Thymus (tissue), 11 donors: ENCODE measurements at regions not wholly inside any gene's neighbourhood (a gene's known extent, or its start where the extent isn't known, plus 50 kb on each side); places are given as distances from the start of the nearest gene placed in this dataset.

Experiments used
- DNase-seq, 9 donors: peaks; one replicate each; pipeline ENCODE4 v3.0.0-alpha.2; 2013; ENCODE audit warnings: low spot score in 9 of 9, low read depth in 6 of 9, missing footprints in 1 of 9
- H3K27ac ChIP-seq, 2 donors: one replicate each; pipeline ENCODE4 v1.5.1; 2013; ENCODE audit warnings: control low read depth in 1 of 2, low read depth in 1 of 2, low read length in 1 of 2, mild to moderate bottlenecking in 1 of 2, moderate library complexity in 1 of 2
- H3K27me3 ChIP-seq, 2 donors: one replicate each; pipeline ENCODE4 v1.5.1; 2013; ENCODE audit warnings: low read length in 1 of 2; ENCODE audit not compliant: control insufficient read depth in 2 of 2, insufficient read depth in 1 of 2
- H3K36me3 ChIP-seq, 2 donors: one replicate each; pipeline ENCODE4 v1.5.1; 2013; ENCODE audit warnings: low read length in 1 of 2, mild to moderate bottlenecking in 1 of 2, moderate library complexity in 1 of 2; ENCODE audit not compliant: control insufficient read depth in 2 of 2, insufficient read depth in 2 of 2
- H3K4me1 ChIP-seq, 2 donors: one replicate each; pipeline ENCODE4 v1.5.1; 2013; ENCODE audit warnings: low read length in 2 of 2; ENCODE audit not compliant: control insufficient read depth in 2 of 2, insufficient read depth in 2 of 2
- H3K4me3 ChIP-seq, 2 donors: one replicate each; pipeline ENCODE4 v1.5.1; 2013; ENCODE audit warnings: low read length in 2 of 2, control low read depth in 1 of 2, mild to moderate bottlenecking in 1 of 2
- H3K9me3 ChIP-seq, 2 donors: one replicate each; pipeline ENCODE4 v1.5.1; 2013; ENCODE audit warnings: low read length in 1 of 2, mild to moderate bottlenecking in 1 of 2; ENCODE audit not compliant: control insufficient read depth in 2 of 2, insufficient read depth in 1 of 2
- WGBS: extraction: QIAGEN DNeasy Blood & Tissue Kit; methylation state at CpG from one replicate; pipeline ENCODE4 v1.1.7; 2013; 5-methylcytosine and 5-hydroxymethylcytosine counted together
- donor health status: healthy.

DNA sequence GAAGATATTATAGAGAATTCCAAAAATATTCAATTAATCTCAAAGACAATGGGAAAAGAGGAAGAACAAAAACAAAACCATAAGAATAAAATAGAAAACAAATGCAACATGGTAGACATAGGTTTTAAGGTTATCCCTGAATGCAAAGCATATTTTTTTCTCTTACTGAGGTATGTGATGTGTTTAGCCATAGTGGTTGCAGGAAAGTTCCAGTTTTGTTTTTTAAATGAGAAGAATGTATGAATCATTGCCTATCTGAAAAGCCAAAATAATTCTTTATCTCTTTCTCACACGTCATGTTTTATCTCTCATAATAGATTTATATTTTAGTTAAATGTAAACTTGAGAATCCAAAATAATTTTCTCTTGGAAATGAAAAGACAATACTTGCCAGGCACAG lies 2591.7 kb upstream of the PCDH20 start:
- H3K4me3 ChIP-seq, result no peak overlapping the region
- no peaks in the 10 kb centered on the region for H3K36me3 ChIP-seq
- H3K9me3 ChIP-seq, result no peaks in the 10 kb centered on the region
- no peak overlapping the region for H3K27ac ChIP-seq
- 93% methylated on average over 1 of the region's 1 CpG for WGBS
- no peaks in the 10 kb centered on the region for H3K27me3 ChIP-seq
- H3K4me1 ChIP-seq, result no peaks in the 10 kb centered on the region
- DNase-seq, result no peak

DNA sequence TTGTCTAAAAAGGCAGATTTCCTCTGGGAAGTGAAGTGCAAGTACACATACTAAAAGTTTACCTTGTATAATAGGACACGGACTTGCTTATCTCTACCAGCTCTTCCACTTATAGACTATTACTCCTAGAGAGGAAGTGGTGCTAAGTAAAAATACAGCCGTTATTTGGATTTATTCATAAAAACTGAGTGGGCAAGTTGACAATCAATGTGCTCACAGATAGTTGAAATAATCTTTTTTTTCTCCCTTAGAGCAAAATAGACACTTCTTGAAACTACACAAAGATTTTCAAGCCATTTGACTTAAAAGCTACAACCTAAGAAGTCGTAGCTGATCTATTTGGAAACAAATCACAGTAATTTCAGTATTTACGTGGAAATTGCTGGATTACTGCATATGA lies 2584.7 kb upstream of the PCDH20 start:
- no peak for DNase-seq

DNA sequence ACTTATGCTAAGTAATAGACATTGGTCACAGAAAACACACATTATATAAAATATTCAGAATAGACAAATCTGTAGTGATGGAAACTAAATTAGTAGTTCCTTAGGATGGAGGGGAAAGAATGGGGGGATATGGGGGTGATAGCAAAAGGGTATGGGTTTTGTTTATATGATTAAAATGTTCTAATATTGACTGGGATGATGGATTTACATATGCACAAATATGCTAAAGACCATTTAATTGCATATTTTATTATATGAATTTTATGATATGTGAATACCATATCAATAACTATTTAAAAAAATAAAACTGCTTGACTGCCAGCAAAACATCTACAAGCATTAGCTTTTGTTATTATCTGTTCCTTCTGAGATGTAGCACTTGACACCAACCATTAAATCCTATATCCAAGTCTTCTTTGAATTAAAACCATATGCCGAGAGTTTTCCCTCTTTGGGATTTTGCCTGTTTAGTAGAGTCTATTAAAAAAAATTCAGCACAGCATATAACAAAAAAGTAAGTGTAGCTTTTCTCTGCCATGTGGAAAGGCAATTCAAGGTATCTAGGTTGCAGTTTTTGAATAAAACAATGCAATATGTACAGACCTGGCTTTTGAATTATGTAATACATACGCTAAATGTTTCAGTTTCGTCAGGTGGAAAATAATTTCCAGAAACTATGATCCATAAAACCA lies 2584.1 kb upstream of the PCDH20 start:
- 94% methylated on average over 3 of the region's 3 CpGs for WGBS
- no peaks in the 10 kb centered on the region for H3K9me3 ChIP-seq
- DNase-seq, result no peak
- no peak overlapping the region for H3K27ac ChIP-seq
- H3K36me3 ChIP-seq, result no peaks in the 10 kb centered on the region
- no peaks in the 10 kb centered on the region for H3K27me3 ChIP-seq
- H3K4me3 ChIP-seq, result no peak overlapping the region
- no peaks in the 10 kb centered on the region for H3K4me1 ChIP-seq

More for the DNA sequence above, 2584.7 kb upstream of the PCDH20 start:
- Histone ChIP-seq H3K9me3 (no peaks in the 10 kb centered on the region), H3K27ac (no peak overlapping the region), H3K4me3 (no peak overlapping the region), H3K4me1 (no peaks in the 10 kb centered on the region), H3K36me3 (no peaks in the 10 kb centered on the region), H3K27me3 (no peaks in the 10 kb centered on the region)
- 74% methylated on average over 4 of the region's 4 CpGs for WGBS

DNA sequence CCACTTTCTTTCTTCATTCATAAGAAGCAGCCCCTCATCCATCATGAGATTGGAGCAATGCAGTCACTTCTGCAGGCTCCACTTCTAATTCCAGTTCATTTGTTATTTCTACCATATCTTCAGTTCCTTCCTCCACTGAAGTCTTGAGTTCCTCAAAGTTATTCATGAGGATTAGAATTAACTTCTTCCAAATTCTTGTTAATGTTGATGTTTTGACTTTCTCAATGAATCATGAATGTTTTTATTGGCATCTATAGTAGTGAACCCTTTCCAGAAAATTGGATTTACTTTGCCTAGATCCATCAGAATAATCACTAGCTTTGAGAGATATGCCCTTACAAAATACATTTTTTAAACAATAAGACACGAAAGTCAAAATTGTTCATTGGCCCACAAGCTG lies 2567.7 kb upstream of the PCDH20 start:
- Histone ChIP-seq H3K4me1 (no peaks in the 10 kb centered on the region), H3K9me3 (no peaks in the 10 kb centered on the region), H3K27me3 (no peaks in the 10 kb centered on the region), H3K36me3 (no peaks in the 10 kb centered on the region), H3K27ac (no peak overlapping the region), H3K4me3 (no peak overlapping the region)
- WGBS, result 84% methylated on average over 1 of the region's 1 CpG
- no peak for DNase-seq

DNA sequence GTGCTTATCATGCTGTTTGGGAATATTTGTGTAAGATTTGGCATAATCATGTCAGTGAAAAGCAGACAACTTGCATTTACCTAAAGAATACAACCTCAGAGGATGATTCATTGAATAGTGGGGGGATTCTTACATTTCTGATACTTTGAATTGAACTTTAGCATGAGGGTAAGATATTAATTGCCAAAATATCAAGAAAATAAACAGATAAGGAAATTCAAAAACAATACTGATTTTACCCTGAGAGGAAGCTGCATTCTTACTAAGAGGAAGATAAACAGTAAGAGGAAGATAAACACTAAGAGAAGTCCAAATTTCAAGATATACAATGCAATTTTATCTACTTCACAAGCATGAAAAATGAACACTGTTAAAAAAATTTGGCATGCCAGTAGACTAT lies 2564.3 kb upstream of the PCDH20 start:
- no peak for DNase-seq
- H3K4me3 ChIP-seq, result no peak overlapping the region
- no peak overlapping the region for H3K27ac ChIP-seq
- H3K27me3 ChIP-seq, result no peaks in the 10 kb centered on the region
- no peaks in the 10 kb centered on the region for H3K9me3 ChIP-seq
- no peaks in the 10 kb centered on the region for H3K4me1 ChIP-seq
- H3K36me3 ChIP-seq, result no peaks in the 10 kb centered on the region

DNA sequence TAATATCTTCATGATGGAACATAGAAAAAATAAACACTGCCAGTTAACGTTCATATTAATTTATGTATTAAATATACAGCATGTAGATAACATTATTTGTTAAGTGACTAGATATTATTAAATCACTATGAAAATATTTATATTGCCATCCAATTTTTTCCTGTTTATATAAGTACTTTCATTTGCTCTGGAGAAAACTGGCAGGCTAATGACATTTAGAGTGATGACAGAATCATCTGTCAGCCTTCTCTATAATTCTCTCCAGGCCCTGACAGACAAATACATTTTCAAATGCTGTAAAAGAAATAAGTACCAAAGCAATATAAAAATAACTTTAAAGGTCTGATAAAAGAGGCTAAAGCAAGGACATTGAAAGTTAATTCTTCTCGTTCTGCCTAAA lies 2556.7 kb upstream of the PCDH20 start:
- no peak overlapping the region for H3K27ac ChIP-seq
- no peaks in the 10 kb centered on the region for H3K9me3 ChIP-seq
- no peaks in the 10 kb centered on the region for H3K4me1 ChIP-seq
- H3K36me3 ChIP-seq, result no peaks in the 10 kb centered on the region
- no peak overlapping the region for H3K4me3 ChIP-seq
- 92% methylated on average over 2 of the region's 2 CpGs for WGBS
- no peaks in the 10 kb centered on the region for H3K27me3 ChIP-seq
- no peak for DNase-seq

DNA sequence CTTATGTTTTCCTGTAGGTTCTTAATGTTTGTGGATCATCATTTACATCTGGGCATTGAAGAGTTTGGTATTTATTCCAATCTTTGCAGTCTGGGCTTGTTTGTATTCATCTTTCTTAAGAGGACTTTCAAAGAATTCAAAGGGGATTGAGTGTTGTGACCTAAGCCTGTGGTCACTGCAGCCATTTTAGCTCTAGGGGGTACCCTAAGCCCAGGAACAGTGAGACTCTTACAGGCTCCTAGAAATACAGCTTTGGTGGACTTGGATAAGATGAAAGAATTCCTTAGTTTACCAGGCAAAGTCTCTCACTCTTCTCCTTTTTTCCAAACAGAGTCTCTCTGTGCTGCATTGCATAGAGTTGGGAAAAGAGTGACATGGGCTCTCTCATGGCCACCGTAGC lies 2539.0 kb upstream of the PCDH20 start:
- no peak overlapping the region for H3K4me3 ChIP-seq
- H3K27ac ChIP-seq, result no peak overlapping the region
- no peaks in the 10 kb centered on the region for H3K27me3 ChIP-seq
- H3K4me1 ChIP-seq, result no peaks in the 10 kb centered on the region
- H3K9me3 ChIP-seq, result no peaks in the 10 kb centered on the region
- 94% methylated on average over 1 of the region's 1 CpG for WGBS
- no peak for DNase-seq
- no peaks in the 10 kb centered on the region for H3K36me3 ChIP-seq

DNA sequence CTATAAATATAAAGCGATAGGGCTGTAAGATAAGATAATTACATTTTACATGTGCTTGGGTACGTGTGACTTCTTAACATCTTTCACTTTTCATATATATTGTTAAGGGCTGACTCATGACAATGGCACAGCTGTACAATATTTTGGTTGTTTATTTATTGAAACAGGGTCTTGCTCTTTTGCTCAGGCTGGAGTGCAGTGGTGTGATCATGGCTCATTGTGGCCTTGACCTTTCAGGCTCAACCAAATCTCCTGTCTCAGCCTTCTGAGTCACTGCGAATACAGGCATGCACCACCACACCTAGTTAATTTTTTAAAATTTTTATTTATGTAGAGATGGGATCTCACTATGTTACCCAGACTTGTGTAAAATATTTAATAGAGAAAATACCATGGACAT lies 2532.4 kb upstream of the PCDH20 start:
- no peaks in the 10 kb centered on the region for H3K4me1 ChIP-seq
- no peak for DNase-seq
- no peaks in the 10 kb centered on the region for H3K27me3 ChIP-seq
- H3K36me3 ChIP-seq, result no peaks in the 10 kb centered on the region
- no peaks in the 10 kb centered on the region for H3K9me3 ChIP-seq
- H3K4me3 ChIP-seq, result no peak overlapping the region
- 96% methylated on average over 3 of the region's 3 CpGs for WGBS
- H3K27ac ChIP-seq, result no peak overlapping the region

DNA sequence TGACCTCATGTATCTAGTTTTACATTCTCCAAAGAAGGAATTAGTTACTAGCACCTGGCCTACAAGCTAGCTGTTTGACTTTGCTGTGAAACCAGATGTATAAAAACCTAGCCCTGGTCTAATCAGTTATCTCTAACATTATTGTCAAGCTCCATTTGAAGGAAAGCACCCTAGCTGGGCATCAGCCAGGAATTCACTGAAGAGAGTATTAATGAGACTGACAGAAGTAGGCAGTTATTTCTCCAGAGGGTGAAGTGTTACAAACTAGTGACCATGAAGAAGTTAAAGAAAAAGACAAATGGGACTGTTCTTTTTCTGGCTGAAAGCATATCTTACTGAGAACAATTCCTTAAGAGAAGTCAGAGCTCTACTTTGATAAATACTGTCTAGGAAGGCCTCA lies 2529.3 kb upstream of the PCDH20 start:
- H3K27me3 ChIP-seq, result no peaks in the 10 kb centered on the region
- DNase-seq, result no peak
- H3K36me3 ChIP-seq, result no peaks in the 10 kb centered on the region
- no peaks in the 10 kb centered on the region for H3K4me1 ChIP-seq
- no peak overlapping the region for H3K27ac ChIP-seq
- H3K9me3 ChIP-seq, result no peaks in the 10 kb centered on the region
- H3K4me3 ChIP-seq, result no peak overlapping the region

DNA sequence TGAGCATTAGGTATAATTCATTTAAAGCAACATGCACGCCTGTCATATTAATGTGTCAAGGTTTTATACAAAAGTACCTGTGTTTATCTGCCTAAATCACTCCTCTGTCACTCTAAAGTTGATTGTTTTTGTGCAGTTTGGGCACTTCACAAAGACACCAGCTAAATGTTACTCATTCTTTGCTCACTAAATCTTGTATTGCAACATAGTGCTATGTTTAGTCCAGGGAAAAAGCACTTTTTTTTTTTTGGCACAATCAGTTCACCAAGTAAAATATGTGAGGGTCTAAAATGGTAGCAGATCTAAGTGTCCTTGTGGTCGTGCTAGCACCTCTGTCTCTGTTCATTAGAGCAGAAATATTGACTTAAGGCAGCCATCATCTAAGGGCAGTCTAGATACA lies 2526.7 kb upstream of the PCDH20 start:
- Histone ChIP-seq H3K9me3 (no peaks in the 10 kb centered on the region), H3K27ac (no peak overlapping the region), H3K4me3 (no peak overlapping the region), H3K27me3 (no peaks in the 10 kb centered on the region), H3K36me3 (no peaks in the 10 kb centered on the region), H3K4me1 (no peaks in the 10 kb centered on the region)
- WGBS, result 81% methylated on average over 2 of the region's 2 CpGs
- no peak for DNase-seq
